ENCODE measurements at regions not wholly inside any gene's neighbourhood (a gene's known extent, or its start where the extent isn't known, plus 50 kb on each side); places are given as distances from the start of the nearest gene placed in this dataset.

Small RNA genes in the stretch of these regions (small RNA-seq; reads per million reads assigned to genes)
- gene MIR516B2 (0 to 1.6 (median 0) reads per million in 6 experiments), gene MIR517A (0 reads per million in 6 experiments), gene MIR517B (0 reads per million in 6 experiments), gene MIR518B (0 to 6.3 (median 2.5) reads per million in 6 experiments), gene MIR518E (0 to 0.78 (median 0) reads per million in 6 experiments), gene MIR518F (0 to 4.2 (median 0) reads per million in 6 experiments), gene MIR519D (0 to 3.9 (median 0) reads per million in 6 experiments), gene MIR520B (0 reads per million in 6 experiments), gene MIR520C (0 reads per million in 6 experiments), gene MIR520D (0 to 2.1 (median 1.1) reads per million in 6 experiments), gene MIR520G (0 to 0.78 (median 0.17) reads per million in 6 experiments), gene MIR521-2 (0 to 0.97 (median 0) reads per million in 6 experiments), gene MIR525 (0 to 1.0 (median 0) reads per million in 6 experiments), gene MIR526A1 (0 to 0.26 (median 0) reads per million in 6 experiments), gene MIR526A2 (0 reads per million in 6 experiments), gene RNU6-803P (0 reads per million in 6 experiments)

Data from A549 (cell line).